GM19324 (cell line): ENCODE measurements at regions not wholly inside any gene's neighbourhood (a gene's known extent, or its start where the extent isn't known, plus 50 kb on each side); places are given as distances from the start of the nearest gene placed in this dataset.

Experiments
- ATAC-seq: cut with Tn5 transposase; IDR thresholded peaks from one replicate; pipeline ENCODE4 v1.9.1; 2021; ENCODE audit warnings: mild to moderate bottlenecking, moderate library complexity; ENCODE audit not compliant: unreplicated experiment, low FRiP score

DNA sequence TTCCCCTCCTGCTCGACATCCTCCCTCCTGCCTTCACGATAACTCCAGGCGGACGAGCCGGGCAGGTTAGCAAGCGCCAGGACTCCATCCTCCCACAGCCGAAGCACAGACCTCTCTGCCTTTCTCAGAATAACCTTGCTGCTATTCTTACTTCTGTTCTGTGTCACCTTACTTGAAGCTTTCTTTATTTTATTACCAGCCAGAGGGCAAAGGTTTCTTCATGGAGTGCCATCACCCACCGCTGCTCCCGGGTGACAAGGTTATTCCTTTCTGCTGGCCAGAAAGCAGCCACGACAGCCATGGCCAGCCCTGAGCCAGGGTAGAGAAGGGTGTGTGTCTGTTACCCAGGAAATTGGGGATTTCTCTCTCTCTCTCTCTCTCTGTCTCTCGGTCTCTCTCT, 227.1 kb downstream of the ANAPC1 start:
- ATAC-seq, result no peak

- ATAC-seq, result no peak
Measured at GRCh38 chr2:111657351-111657975, 226.5 kb downstream of the ANAPC1 start.

- ATAC-seq, result no peak
Measured at GRCh38 chr2:111659361-111660333, 224.3 kb downstream of the ANAPC1 start.

GRCh38 chr2:111660811-111661210, 223.2 kb downstream of the ANAPC1 start:
- no peak for ATAC-seq

GRCh38 chr2:111661286-111661940, 222.6 kb downstream of the ANAPC1 start:
- no peak for ATAC-seq

GRCh38 chr2:111662039-111662770, 221.8 kb downstream of the ANAPC1 start:
- no peak for ATAC-seq

DNA sequence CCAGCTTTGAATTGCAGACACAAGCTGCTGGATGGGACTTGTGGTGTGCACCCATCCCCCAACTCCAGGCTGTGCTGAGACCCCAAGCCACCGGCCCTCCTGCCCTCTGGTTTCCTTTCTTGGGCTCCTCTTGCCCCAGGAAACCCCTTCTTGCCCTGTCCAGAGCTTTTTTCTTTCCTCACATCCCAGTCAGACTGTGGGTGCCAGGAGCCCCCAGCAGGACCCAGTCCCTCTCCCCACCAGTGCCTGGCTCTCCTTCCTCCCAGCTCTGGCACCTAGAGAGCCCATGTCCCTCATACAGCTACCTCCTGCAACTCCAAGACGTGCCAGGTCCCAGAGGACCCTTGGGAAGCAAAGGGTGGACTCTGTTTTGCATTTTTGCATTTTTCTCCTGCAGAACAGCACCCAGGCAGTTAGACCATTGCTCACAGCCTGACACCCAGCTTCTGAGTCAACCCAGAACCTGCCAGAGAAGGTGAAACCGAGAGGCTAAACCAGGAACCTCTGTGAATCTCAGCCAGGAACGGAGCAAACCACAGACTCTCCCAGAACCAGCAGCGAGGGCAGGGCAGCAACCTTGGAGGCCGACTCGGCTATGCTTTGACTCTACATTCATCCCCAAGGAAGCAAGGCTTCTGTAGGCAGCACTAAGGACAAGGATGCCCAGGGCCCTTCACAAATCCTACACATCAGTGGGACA, 221.1 kb downstream of the ANAPC1 start:
- ATAC-seq, result peak; percentile 78

DNA sequence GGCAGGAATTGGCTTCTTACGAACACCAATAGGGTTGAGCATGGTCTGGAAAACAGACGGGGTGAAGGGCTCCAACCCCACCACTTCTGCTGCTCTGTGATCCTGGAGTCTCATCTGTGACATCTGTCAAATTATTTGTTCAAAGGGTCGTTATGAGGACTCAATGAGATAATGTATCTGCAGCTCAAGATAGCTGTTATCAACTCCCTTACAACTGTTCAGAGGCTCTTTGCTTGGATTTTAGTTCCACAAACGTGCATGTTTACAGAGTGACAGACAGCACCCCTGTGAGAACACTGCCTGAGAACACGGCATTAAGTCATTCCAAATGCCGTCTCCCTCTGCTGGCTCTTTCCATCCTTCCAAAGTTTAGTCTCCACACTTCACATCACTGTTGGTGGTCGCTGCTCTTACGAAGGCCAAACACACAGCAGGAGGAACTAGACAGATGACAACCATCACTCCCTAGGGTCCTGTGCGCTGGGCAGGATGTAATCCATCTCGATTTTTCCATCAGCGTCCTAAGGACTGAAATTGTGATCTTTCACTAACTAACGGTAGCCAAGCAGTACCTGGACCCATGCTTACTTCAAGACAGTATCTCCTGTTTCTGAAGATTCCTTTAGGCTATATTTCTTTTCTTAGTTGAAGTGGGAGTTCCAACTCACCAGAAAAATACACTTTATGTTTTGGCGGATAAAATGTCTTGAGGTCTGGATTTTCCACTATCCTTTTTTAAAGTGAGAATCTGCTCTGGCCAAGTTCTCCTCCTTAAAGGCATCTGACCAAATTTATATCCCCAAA, 220.3 kb downstream of the ANAPC1 start:
- ATAC-seq, result no peak

DNA sequence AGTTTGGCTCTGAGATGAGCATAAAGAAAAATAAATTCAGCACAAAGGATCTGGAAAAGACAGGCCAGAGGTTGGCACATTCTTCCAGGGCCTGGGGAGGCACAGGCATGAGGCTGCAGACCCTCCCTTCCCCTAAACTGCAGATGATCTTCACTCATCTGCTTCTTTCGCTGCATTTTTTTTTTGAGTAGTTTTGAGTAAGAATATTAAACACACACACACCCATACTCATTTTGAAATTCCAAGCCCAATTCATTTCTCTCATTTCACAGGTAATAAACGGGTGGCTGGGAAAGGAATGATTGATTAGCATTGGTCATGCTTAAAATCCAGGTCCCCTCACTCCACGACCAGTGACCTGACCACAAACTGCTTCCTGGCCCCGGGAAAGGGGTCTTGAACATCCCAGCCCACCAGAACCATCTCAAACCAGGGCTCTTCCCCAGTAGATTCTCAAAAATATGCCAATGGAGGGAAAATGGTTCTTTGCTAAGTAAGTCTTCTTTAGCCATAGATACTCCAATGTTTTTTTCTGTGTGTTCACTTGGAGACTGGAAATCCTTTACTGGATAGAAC, 219.6 kb downstream of the ANAPC1 start:
- no peak for ATAC-seq

DNA sequence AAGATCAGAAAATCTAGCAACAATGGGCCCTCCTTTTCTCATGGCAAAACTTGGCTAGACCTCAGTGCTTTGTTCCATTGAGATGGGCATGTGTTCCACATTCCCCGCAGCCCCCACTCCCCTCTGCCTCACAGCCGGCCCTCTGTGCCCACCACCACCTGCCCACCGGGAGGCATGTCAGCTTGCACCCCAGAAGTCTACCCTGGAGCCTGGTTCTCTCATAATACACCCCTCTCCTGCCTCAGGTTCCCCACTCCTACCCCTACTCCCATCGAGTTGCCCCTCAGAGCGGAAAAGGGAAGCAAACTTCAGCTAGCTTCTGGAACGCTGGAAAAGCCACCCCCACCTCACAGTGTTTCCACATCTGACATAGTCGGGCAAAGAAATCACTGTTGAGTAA, 219.0 kb downstream of the ANAPC1 start:
- ATAC-seq, result no peak

DNA sequence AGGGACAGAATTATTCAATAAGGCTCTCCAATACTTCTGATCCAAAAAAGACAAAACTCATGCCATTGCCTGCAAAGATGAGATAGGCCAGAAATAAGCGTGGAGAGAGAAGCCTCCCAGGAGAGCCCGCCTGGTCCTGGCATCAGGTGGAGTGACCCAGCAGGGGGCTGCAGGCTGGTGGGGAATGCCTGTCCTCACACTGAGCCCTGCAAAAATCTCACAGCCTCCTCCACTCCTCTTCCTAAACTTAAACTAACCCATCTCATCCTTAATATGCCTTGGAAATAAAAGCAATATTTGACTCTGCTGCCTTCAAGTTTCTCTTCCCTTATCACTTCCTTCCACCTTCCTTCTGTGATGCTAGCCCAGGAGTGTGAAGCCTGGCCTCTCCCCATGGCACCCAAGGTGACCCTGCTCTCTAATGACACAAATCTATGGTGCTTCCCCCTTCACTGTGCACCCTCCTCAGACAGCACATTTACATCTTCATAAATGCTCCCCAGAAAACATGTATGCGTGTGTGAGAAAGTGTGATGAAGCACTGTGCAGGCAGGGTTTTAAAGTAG, 218.4 kb downstream of the ANAPC1 start:
- no peak for ATAC-seq

GRCh38 chr2:111666160-111666559, 217.8 kb downstream of the ANAPC1 start:
- ATAC-seq, result no peak

- no peak for ATAC-seq
Measured at GRCh38 chr2:111667001-111667400, 217.0 kb downstream of the ANAPC1 start.

DNA sequence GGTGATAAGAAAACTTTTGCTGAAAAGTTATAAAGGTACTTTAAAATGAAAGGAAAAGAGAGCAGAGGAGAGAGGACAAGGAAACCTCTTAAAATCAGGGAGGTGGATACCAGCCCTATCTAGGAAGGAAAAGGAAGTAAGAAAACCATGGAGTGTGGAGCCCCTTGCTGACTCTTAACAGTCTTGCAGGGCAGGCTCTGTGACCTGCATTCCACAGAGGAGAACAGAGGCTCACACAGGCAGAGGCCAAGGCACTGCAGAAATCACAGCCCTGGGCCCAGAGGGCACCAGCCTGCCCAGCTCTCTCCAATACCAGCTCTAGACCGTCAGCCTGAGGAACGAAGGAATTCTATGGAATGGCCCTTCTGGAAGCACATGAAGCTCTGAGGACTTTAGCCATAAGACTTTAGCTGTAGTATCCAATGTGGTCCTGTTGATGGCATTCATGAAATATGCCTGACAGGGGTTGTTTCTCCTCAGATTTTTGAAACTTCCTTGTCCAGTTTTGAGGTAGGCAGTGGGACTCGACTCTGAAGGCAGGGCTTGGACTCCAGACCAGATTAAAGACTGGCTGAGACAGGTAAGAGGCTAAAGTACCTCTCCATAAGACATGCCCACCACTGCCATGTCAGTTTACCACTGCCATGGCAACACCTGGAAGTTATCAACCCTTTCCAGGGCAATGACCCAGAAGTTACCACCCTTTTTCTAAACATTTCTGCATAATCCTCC, 216.3 kb downstream of the ANAPC1 start:
- ATAC-seq, result no peak

GRCh38 chr2:111668274-111668616, 215.7 kb downstream of the ANAPC1 start:
- no peak for ATAC-seq

DNA sequence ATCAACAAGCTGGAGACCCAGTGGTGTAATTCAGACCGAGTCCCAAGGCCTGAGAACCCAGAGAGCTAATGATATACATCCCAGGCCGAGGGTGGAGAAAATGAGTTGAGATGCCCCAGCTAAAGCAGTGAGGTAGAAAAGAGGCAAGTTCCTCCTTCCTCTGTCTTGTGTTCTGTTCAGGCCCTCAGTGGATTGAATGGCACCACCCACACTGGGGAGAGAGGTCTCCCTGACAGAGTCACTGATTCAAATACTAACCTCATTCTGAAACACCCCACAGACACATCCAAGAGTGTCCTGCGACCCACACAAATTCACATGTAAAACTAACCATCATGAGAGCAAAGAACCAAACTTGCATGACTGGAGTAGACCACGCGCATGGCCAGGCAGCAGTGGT, 215.3 kb downstream of the ANAPC1 start:
- ATAC-seq, result no peak

- ATAC-seq, result no peak
Measured at GRCh38 chr2:111669928-111670695, 213.9 kb downstream of the ANAPC1 start.
